ENCODE measurements at regions not wholly inside any gene's neighbourhood (a gene's known extent, or its start where the extent isn't known, plus 50 kb on each side); places are given as distances from the start of the nearest gene placed in this dataset.

GRCh38 chr6:4571011-4571410 is 205.2 kb upstream of the CDYL start:
- H3K4me1 ChIP-seq (ENCODE audit: control insufficient read depth, insufficient read depth, low read length): no peaks in the 10 kb centered on the region; the same call in 1 of the 2 replicates

GRCh38 chr6:4568138-4568537 is 208.1 kb upstream of the CDYL start:
- Histone ChIP-seq H3K4me1 (ENCODE audit: control insufficient read depth, insufficient read depth, low read length) (no peaks in the 10 kb centered on the region), H3K4me3 (ENCODE audit: low read depth, low read length) (no peak overlapping the region), H3K9ac (ENCODE audit: low read length) (no peak overlapping the region), H3K27me3 (ENCODE audit: control insufficient read depth, insufficient read depth, low read length) (no peaks in the 10 kb centered on the region; the same call in 1 of the 2 replicates), H3K9me3 (ENCODE audit: control insufficient read depth, insufficient read depth, low read depth, low read length) (peaks cover 19% of the 10 kb centered on the region), H3K36me3 (ENCODE audit: control insufficient read depth, insufficient read depth, low read length) (no peaks in the 10 kb centered on the region), H3K27ac (ENCODE audit: low read depth, low read length) (no peak overlapping the region)

More at GRCh38 chr6:4571011-4571410, 205.2 kb upstream of the CDYL start:
- Histone ChIP-seq H3K27ac (ENCODE audit: low read depth, low read length) (no peak overlapping the region), H3K9ac (ENCODE audit: low read length) (no peak overlapping the region), H3K36me3 (ENCODE audit: control insufficient read depth, insufficient read depth, low read length) (no peaks in the 10 kb centered on the region), H3K9me3 (ENCODE audit: control insufficient read depth, insufficient read depth, low read depth, low read length) (peaks cover 19% of the 10 kb centered on the region), H3K27me3 (ENCODE audit: control insufficient read depth, insufficient read depth, low read length) (no peaks in the 10 kb centered on the region), H3K4me3 (ENCODE audit: low read depth, low read length) (no peak overlapping the region)

- no peaks in the 10 kb centered on the region for H3K4me1 ChIP-seq (ENCODE audit: control insufficient read depth, insufficient read depth, low read length)
- no peaks in the 10 kb centered on the region; the same call in 1 of the 2 replicates for H3K27me3 ChIP-seq (ENCODE audit: control insufficient read depth, insufficient read depth, low read length)
- H3K36me3 ChIP-seq (ENCODE audit: control insufficient read depth, insufficient read depth, low read length): no peaks in the 10 kb centered on the region
- H3K27ac ChIP-seq (ENCODE audit: low read depth, low read length): no peak overlapping the region
- H3K9ac ChIP-seq (ENCODE audit: low read length): no peak overlapping the region
- no peak overlapping the region for H3K4me3 ChIP-seq (ENCODE audit: low read depth, low read length)
- peaks cover 18% of the 10 kb centered on the region for H3K9me3 ChIP-seq (ENCODE audit: control insufficient read depth, insufficient read depth, low read depth, low read length)
Observed at GRCh38 chr6:4567141-4567540, 209.1 kb upstream of the CDYL start.

GRCh38 chr6:4565301-4566250 is 210.6 kb upstream of the CDYL start:
- Histone ChIP-seq H3K27ac (ENCODE audit: low read depth, low read length) (no peak overlapping the region), H3K9ac (ENCODE audit: low read length) (no peak overlapping the region), H3K36me3 (ENCODE audit: control insufficient read depth, insufficient read depth, low read length) (no peaks in the 10 kb centered on the region), H3K4me3 (ENCODE audit: low read depth, low read length) (no peak overlapping the region), H3K4me1 (ENCODE audit: control insufficient read depth, insufficient read depth, low read length) (no peaks in the 10 kb centered on the region), H3K9me3 (ENCODE audit: control insufficient read depth, insufficient read depth, low read depth, low read length) (peaks cover 4% of the 10 kb centered on the region; the same call in 1 of the 2 replicates), H3K27me3 (ENCODE audit: control insufficient read depth, insufficient read depth, low read length) (no peaks in the 10 kb centered on the region; the same call in 1 of the 2 replicates)

GRCh38 chr6:4564801-4565271 is 211.4 kb upstream of the CDYL start:
- Histone ChIP-seq H3K36me3 (ENCODE audit: control insufficient read depth, insufficient read depth, low read length) (no peaks in the 10 kb centered on the region), H3K9me3 (ENCODE audit: control insufficient read depth, insufficient read depth, low read depth, low read length) (no peaks in the 10 kb centered on the region), H3K27ac (ENCODE audit: low read depth, low read length) (no peak overlapping the region), H3K27me3 (ENCODE audit: control insufficient read depth, insufficient read depth, low read length) (no peaks in the 10 kb centered on the region; the same call in 1 of the 2 replicates), H3K9ac (ENCODE audit: low read length) (no peak overlapping the region), H3K4me3 (ENCODE audit: low read depth, low read length) (no peak overlapping the region), H3K4me1 (ENCODE audit: control insufficient read depth, insufficient read depth, low read length) (no peaks in the 10 kb centered on the region)

- no peak overlapping the region for H3K9ac ChIP-seq (ENCODE audit: low read length)
- no peak overlapping the region for H3K27ac ChIP-seq (ENCODE audit: low read depth, low read length)
- H3K4me1 ChIP-seq (ENCODE audit: control insufficient read depth, insufficient read depth, low read length): no peaks in the 10 kb centered on the region
- no peaks in the 10 kb centered on the region for H3K36me3 ChIP-seq (ENCODE audit: control insufficient read depth, insufficient read depth, low read length)
- no peaks in the 10 kb centered on the region for H3K9me3 ChIP-seq (ENCODE audit: control insufficient read depth, insufficient read depth, low read depth, low read length)
- H3K4me3 ChIP-seq (ENCODE audit: low read depth, low read length): no peak overlapping the region
- H3K27me3 ChIP-seq (ENCODE audit: control insufficient read depth, insufficient read depth, low read length): no peaks in the 10 kb centered on the region; the same call in 1 of the 2 replicates
Observed at GRCh38 chr6:4563877-4564276, 212.3 kb upstream of the CDYL start.

GRCh38 chr6:4563156-4563555 is 213.0 kb upstream of the CDYL start:
- Histone ChIP-seq H3K36me3 (ENCODE audit: control insufficient read depth, insufficient read depth, low read length) (no peaks in the 10 kb centered on the region), H3K27ac (ENCODE audit: low read depth, low read length) (no peak overlapping the region), H3K27me3 (ENCODE audit: control insufficient read depth, insufficient read depth, low read length) (no peaks in the 10 kb centered on the region; the same call in 1 of the 2 replicates), H3K4me3 (ENCODE audit: low read depth, low read length) (no peak overlapping the region), H3K4me1 (ENCODE audit: control insufficient read depth, insufficient read depth, low read length) (no peaks in the 10 kb centered on the region), H3K9me3 (ENCODE audit: control insufficient read depth, insufficient read depth, low read depth, low read length) (no peaks in the 10 kb centered on the region), H3K9ac (ENCODE audit: low read length) (no peak overlapping the region)

GRCh38 chr6:4561773-4562400 is 214.3 kb upstream of the CDYL start:
- Histone ChIP-seq H3K27ac (ENCODE audit: low read depth, low read length) (no peak overlapping the region), H3K4me1 (ENCODE audit: control insufficient read depth, insufficient read depth, low read length) (no peaks in the 10 kb centered on the region), H3K9me3 (ENCODE audit: control insufficient read depth, insufficient read depth, low read depth, low read length) (no peaks in the 10 kb centered on the region), H3K36me3 (ENCODE audit: control insufficient read depth, insufficient read depth, low read length) (no peaks in the 10 kb centered on the region), H3K9ac (ENCODE audit: low read length) (no peak overlapping the region), H3K4me3 (ENCODE audit: low read depth, low read length) (no peak overlapping the region), H3K27me3 (ENCODE audit: control insufficient read depth, insufficient read depth, low read length) (no peaks in the 10 kb centered on the region; the same call in 1 of the 2 replicates)

- no peak overlapping the region for H3K27ac ChIP-seq (ENCODE audit: low read depth, low read length)
- no peaks in the 10 kb centered on the region; the same call in 1 of the 2 replicates for H3K27me3 ChIP-seq (ENCODE audit: control insufficient read depth, insufficient read depth, low read length)
- H3K4me3 ChIP-seq (ENCODE audit: low read depth, low read length): no peak overlapping the region
- no peaks in the 10 kb centered on the region for H3K36me3 ChIP-seq (ENCODE audit: control insufficient read depth, insufficient read depth, low read length)
- no peaks in the 10 kb centered on the region for H3K9me3 ChIP-seq (ENCODE audit: control insufficient read depth, insufficient read depth, low read depth, low read length)
- H3K4me1 ChIP-seq (ENCODE audit: control insufficient read depth, insufficient read depth, low read length): no peaks in the 10 kb centered on the region
- no peak overlapping the region for H3K9ac ChIP-seq (ENCODE audit: low read length)
Observed at GRCh38 chr6:4561078-4561435, 215.1 kb upstream of the CDYL start.

GRCh38 chr6:4560221-4561077 is 215.8 kb upstream of the CDYL start:
- Histone ChIP-seq H3K27me3 (ENCODE audit: control insufficient read depth, insufficient read depth, low read length) (no peaks in the 10 kb centered on the region), H3K9ac (ENCODE audit: low read length) (no peak overlapping the region), H3K27ac (ENCODE audit: low read depth, low read length) (no peak overlapping the region), H3K4me1 (ENCODE audit: control insufficient read depth, insufficient read depth, low read length) (no peaks in the 10 kb centered on the region), H3K9me3 (ENCODE audit: control insufficient read depth, insufficient read depth, low read depth, low read length) (no peaks in the 10 kb centered on the region), H3K36me3 (ENCODE audit: control insufficient read depth, insufficient read depth, low read length) (no peaks in the 10 kb centered on the region), H3K4me3 (ENCODE audit: low read depth, low read length) (no peak overlapping the region)

Data from HUES6 (cell line).